GM19438 (cell line): ENCODE measurements at regions not wholly inside any gene's neighbourhood (a gene's known extent, or its start where the extent isn't known, plus 50 kb on each side); places are given as distances from the start of the nearest gene placed in this dataset.

ENCODE experiments used
- ATAC-seq: cut with Tn5 transposase; IDR thresholded peaks from one replicate; pipeline ENCODE4 v1.9.1; 2021; ENCODE audit warnings: low read depth; ENCODE audit not compliant: unreplicated experiment

- ATAC-seq: no peak
These were observed 54.7 kb downstream of the GLUD2 start for GRCh38 chrX:121102101-121102500.

GRCh38 chrX:121103381-121103780 lies 56.0 kb downstream of the GLUD2 start:
- no peak for ATAC-seq

- ATAC-seq: no peak
These were observed 59.2 kb downstream of the GLUD2 start for GRCh38 chrX:121106484-121107235.

- ATAC-seq: no peak
These were observed 62.6 kb downstream of the GLUD2 start for GRCh38 chrX:121109986-121110385.

GRCh38 chrX:121110536-121110935 lies 63.1 kb downstream of the GLUD2 start:
- ATAC-seq: no peak

GRCh38 chrX:121114691-121115090 lies 67.3 kb downstream of the GLUD2 start:
- ATAC-seq: no peak

- no peak for ATAC-seq
These were observed 73.5 kb downstream of the GLUD2 start for GRCh38 chrX:121120690-121121605.

- ATAC-seq: no peak
These were observed 74.9 kb downstream of the GLUD2 start for GRCh38 chrX:121122332-121122731.

- no peak for ATAC-seq
These were observed 81.8 kb downstream of the GLUD2 start for GRCh38 chrX:121128925-121129877.

- no peak for ATAC-seq
These were observed 85.3 kb downstream of the GLUD2 start for GRCh38 chrX:121132675-121133074.

- ATAC-seq: no peak
These were observed 88.2 kb downstream of the GLUD2 start for GRCh38 chrX:121135488-121136207.

- ATAC-seq: no peak
These were observed 98.7 kb downstream of the GLUD2 start for GRCh38 chrX:121146059-121146628.

GRCh38 chrX:121150217-121150616 lies 102.8 kb downstream of the GLUD2 start:
- ATAC-seq: no peak

GRCh38 chrX:121151293-121151692 lies 103.9 kb downstream of the GLUD2 start:
- ATAC-seq: no peak

- no peak for ATAC-seq
These were observed 107.5 kb downstream of the GLUD2 start for GRCh38 chrX:121154858-121155404.

GRCh38 chrX:121160987-121161386 lies 113.6 kb downstream of the GLUD2 start:
- peak; percentile 69 for ATAC-seq

- ATAC-seq: peak; percentile 62
These were observed 114.1 kb downstream of the GLUD2 start for GRCh38 chrX:121161501-121161933.

- no peak for ATAC-seq
These were observed 116.0 kb downstream of the GLUD2 start for GRCh38 chrX:121163443-121163842.

- no peak for ATAC-seq
These were observed 118.5 kb downstream of the GLUD2 start for GRCh38 chrX:121165930-121166359.
